Stimulated activated CD4-positive, alpha-beta T cell treated with anti-CD3 and anti-CD28 coated beads, Interleukin-12 subunit alpha, Interleukin-12 subunit beta, amount 100 ng/mL, for 48 hours (primary cell): ENCODE measurements at regions not wholly inside any gene's neighbourhood (a gene's known extent, or its start where the extent isn't known, plus 50 kb on each side); places are given as distances from the start of the nearest gene placed in this dataset.

ENCODE experiments used
- DNase-seq, 3 donors: peaks; one replicate each; pipeline ENCODE4 v3.0.0-alpha.2; 2020; ENCODE audit warnings: low read depth in 2 of 3, low spot score in 1 of 3

GRCh38 chr22:47782328-47783075, 1020.1 kb downstream of the TBC1D22A start:
- no peak for DNase-seq

- no peak for DNase-seq
Measured at GRCh38 chr22:47781427-47782111, 1019.1 kb downstream of the TBC1D22A start.

- no peak for DNase-seq
Measured at GRCh38 chr22:47781024-47781423, 1018.6 kb downstream of the TBC1D22A start.

- no peak for DNase-seq
Measured at GRCh38 chr22:47780281-47780875, 1017.9 kb downstream of the TBC1D22A start.

- no peak for DNase-seq
Measured at GRCh38 chr22:47779474-47779873, 1017.0 kb downstream of the TBC1D22A start.

- DNase-seq, result no peak
Measured at GRCh38 chr22:47778160-47778658, 1015.8 kb downstream of the TBC1D22A start.

GRCh38 chr22:47777426-47777825, 1015.0 kb downstream of the TBC1D22A start:
- no peak for DNase-seq

GRCh38 chr22:47776329-47776728, 1013.9 kb downstream of the TBC1D22A start:
- DNase-seq, result no peak

- DNase-seq, result no peak
Measured at GRCh38 chr22:47775686-47776085, 1013.2 kb downstream of the TBC1D22A start.

- no peak for DNase-seq
Measured at GRCh38 chr22:47775191-47775590, 1012.7 kb downstream of the TBC1D22A start.

GRCh38 chr22:47773635-47774034, 1011.2 kb downstream of the TBC1D22A start:
- no peak for DNase-seq

- DNase-seq, result no peak
Measured at GRCh38 chr22:47772864-47773263, 1010.4 kb downstream of the TBC1D22A start.

GRCh38 chr22:47769652-47770051, 1007.2 kb downstream of the TBC1D22A start:
- no peak for DNase-seq

GRCh38 chr22:47768027-47768426, 1005.6 kb downstream of the TBC1D22A start:
- DNase-seq, result no peak

GRCh38 chr22:47767403-47767802, 1005.0 kb downstream of the TBC1D22A start:
- DNase-seq, result no peak

GRCh38 chr22:47765757-47766156, 1003.3 kb downstream of the TBC1D22A start:
- DNase-seq, result no peak

GRCh38 chr22:47762141-47762540, 999.7 kb downstream of the TBC1D22A start:
- no peak for DNase-seq

- no peak for DNase-seq
Measured at GRCh38 chr22:47759909-47760308, 997.5 kb downstream of the TBC1D22A start.

- DNase-seq, result no peak
Measured at GRCh38 chr22:47757741-47758140, 995.3 kb downstream of the TBC1D22A start.

GRCh38 chr22:47750086-47750485, 987.6 kb downstream of the TBC1D22A start:
- no peak for DNase-seq

- no peak for DNase-seq
Measured at GRCh38 chr22:47748957-47749356, 986.5 kb downstream of the TBC1D22A start.

GRCh38 chr22:47748271-47748670, 985.8 kb downstream of the TBC1D22A start:
- DNase-seq, result no peak
